Effector CD8-positive, alpha-beta T cell (primary cell): ENCODE measurements at regions not wholly inside any gene's neighbourhood (a gene's known extent, or its start where the extent isn't known, plus 50 kb on each side); places are given as distances from the start of the nearest gene placed in this dataset.
"Not testable (repeated sequence)": the region's sequence is repeated elsewhere in the genome, so short reads cannot be mapped to it uniquely, and the experiment has no call there.

Source experiments
- DNase-seq: peaks from one replicate; lab custom pipeline; 2025; lab: John Stamatoyannopoulos, UW

DNA sequence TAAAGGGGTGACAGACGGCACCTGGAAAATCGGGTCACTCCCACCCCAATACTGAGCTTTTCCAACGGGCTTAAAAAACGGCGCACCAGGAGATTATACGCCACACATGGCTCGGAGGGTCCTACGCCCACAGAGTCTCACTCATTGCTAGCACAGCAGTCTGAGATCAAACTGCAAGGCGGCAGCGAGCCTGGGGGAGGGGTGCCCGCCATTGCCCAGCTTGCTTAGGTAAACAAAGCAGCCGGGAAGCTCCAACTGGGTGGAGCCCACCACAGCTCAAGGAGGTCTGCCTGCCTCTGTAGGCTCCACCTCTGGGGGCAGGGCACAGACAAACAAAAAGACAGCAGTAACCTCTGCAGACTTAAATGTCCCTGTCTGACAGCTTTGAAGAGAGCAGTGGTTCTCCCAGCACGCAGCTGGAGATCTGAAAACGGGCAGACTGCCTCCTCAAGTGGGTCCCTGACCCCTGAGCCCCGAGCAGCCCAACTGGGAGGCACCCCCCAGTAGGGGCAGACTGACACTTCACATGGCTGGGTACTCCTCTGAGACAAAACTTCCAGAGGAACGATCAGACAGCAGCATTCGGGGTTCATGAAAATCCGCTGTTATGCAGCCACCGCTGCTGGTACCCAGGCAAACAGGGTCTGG is 162.8 kb upstream of the GJE1 start:
- not testable (repeated sequence) for DNase-seq

DNA sequence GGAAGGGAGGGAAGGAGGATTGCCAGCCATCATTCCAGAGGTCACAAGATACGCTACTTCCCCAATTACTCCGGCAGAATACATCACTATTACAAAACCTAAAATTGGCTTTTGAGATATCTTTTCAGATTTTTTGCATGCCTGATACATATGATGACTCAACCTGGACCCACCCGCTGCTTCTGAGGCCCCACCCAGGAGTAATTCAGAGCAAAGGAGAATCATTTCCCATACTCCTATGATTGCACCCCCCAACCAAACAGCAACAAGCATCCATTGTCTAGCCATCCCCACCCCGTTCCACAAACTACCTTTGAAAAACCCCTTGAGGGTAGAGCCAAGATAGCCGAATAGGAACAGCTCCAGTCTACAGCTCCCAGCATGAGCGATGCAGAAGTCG is 163.5 kb upstream of the GJE1 start:
- no peak for DNase-seq

DNA sequence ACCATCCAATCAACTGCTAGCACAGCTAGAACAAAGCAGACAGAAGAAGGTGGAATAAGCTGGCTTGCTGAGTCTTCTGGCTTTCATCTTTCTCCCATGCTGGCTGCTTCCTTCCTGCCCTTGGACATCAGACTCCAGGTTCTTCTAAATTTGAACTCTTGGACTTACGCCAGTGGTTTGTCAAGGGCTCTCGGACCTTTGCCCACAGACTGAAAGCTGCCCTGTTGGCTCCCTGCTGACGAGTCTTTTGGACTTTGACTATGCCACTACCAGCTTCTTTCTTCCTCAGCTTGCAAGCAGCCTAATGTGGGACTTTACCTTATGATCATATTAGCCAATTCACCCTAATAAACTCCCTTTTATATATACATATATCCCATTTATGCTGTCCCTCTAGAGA is 164.1 kb upstream of the GJE1 start:
- DNase-seq, result no peak

DNA sequence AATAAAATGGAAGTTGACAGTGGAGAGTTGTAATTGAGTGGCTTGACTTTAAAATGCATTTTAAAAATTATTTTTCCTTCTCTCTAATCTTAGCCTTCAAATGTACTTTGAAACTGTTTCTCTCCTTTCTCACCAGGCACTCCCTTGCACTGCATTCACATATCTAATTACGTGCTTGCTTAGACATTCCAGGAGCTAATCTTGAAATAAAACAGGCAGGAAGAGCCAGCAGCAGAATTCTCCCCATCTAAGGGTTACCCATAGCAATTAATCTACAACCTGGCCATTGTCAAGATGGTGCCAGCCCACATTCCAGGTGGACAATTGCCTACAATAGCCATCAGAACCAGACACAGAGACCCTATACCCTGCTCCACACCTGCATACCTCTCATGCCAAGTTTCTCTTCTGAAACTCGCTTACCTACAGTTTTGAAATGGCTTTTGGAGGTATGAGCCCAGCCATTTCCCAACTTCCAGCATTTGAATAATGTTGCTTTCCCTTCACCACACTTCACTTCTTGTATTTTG is 167.6 kb upstream of the GJE1 start:
- no peak for DNase-seq

DNA sequence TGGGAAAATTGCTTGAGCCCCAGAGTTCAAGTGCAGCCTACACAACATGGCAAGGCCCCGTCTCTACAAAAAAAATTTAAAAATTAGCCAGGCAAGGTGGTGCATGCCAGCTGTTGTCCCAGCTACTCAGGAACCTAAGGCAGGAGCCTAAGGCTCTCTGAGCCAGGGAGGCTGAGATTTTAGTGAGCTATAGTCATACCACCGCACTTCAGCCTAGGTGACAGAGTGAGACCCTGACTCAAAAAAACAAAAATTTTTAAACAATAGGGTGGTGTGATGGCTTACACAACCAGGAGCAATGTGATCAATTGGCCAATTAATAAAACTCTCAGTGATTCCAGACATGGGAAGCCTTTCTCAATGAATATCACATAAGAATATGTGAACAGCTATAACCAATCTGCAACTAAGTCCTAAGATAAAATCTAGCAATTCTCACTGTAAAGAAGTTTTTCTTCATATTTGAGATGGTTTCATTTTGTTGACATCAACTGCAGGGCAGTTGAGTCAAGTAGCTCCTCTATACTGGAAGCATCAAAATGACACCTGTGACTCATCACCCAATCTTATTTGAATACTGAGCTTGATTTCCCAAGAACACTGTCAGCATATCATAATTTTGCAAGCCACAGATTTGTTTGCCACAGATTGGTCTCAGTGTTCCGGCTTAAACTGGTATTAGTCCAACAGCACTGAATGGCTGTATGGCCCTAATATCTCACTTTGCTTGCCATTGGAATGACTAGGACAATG is 169.0 kb upstream of the GJE1 start:
- DNase-seq, result no peak

DNA sequence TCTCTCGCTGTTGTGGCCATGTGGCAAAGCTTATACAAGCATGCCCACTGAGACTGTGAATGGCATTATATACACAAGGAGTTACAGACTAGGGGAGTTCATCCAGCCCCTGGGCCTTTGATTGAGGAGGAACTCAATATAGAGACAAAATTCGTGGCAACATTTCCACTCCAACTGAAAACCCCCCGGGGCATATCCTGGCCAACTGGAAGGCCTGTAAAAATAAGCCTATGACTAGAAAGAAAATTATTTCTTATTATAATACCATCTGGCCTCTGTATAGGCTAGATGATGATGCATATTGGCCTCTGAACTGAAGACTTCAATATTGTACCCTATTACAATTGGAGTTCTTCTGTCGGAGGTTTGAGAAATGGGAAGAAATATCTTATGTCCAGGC is 175.5 kb upstream of the GJE1 start:
- DNase-seq, result no peak

DNA sequence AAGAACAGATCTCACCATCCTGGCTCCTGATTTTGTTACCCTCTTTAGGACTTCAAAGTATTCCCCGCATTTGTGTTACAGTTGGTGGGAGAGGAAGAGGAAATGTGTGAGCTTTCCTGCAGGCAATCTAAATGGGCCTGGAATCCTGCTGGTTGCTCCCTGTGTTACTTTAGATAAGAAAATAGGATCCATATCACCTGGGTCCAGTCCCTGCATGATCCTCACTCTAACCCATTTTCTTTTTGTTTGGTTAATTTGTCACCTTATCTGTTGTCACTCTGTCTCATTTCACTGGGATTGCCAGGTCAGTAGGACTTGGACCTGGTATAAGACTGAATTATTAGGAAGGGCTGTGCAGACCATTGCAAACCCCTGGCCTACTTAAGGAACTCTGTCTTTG is 175.9 kb upstream of the GJE1 start:
- DNase-seq, result no peak

DNA sequence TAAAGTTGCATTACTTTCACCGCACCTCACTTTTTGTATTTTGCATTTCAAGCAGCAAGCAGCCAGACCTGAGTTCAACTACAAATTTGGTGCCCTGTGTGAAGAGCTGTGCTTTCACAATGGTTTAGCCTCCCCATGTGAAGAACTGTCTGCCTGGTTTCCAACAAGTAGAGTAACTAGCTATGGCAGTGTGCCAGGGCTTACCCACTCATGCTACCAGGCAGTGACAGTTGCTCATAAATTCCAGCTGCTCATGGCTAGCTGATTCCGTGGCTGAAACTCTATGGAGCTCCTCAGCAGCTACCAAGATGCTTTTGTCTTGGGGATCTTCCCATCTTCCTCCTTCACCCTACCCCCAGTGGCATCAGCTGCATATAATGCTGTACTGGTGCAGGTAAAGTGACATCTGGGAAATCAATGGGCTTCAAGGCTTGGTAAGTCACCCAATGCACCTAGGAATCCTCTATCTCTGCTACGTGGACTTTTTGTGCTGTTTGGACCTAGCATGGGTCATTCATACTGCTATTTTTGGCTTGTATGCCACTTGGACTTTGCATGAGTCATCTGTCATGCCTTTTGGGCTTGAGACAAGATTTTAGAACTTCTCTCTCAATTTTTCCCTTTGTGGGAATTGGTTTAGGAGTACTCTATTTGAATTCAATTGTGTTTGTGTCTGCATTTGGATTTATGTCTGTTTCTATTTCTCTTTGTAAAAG is 176.5 kb upstream of the GJE1 start:
- no peak for DNase-seq

DNA sequence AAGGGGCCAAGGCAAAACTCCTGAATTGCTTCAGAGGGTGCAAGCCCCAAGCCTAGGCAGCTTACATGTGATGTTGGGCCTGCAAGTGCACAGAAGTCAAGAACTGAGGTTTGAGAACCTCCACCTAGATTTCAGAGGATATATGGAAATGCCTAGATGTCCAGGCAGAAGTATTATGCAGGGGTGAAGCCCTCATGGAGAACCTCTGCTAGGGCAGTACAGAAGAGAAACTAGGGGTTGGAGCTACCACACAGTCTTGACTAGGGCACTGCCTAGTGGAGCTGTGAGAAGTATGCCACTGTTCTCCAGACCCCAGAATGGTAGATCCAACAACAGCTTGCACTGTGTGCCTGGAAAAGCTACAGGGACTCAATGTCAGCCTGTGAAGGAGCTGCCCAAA is 179.7 kb upstream of the GJE1 start:
- DNase-seq, result no peak

DNA sequence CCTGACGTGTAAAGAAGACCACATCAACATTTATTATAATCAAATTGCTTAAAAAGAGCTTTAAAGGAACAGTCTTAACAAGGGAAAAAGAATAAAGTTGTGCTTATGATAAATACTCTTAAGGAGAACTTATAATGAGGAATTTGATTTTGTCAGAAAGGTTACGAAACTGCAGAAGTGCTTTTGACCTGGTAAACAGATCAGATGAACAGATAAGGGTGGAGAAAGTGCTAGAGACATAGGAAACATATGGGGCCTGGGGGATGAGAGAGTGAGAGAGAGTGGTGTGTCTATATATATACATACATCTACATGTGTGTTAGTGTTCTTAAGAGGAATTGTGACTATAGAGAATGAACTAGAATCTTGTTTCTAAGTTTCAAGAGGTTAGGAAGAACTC is 186.2 kb upstream of the GJE1 start:
- no peak for DNase-seq

DNA sequence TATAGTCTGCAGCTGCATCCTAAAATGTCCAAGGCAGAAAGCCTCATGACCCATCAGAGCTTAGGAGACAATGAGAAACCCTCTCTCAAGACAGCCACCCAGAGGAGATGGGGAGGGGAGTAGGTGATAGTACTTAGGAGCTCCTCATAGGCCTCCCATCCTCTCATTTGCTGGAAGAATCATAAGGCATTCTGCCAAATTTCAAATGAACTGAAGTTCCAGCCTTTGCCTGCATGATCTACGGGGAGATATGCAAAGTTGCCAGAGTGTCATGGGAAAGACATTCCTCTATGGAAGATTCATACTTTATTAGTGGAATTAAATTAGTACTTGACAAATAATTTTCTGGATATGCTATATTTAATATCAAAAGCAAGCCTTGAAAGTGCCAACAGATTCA is 194.1 kb upstream of the GJE1 start:
- DNase-seq, result no peak

DNA sequence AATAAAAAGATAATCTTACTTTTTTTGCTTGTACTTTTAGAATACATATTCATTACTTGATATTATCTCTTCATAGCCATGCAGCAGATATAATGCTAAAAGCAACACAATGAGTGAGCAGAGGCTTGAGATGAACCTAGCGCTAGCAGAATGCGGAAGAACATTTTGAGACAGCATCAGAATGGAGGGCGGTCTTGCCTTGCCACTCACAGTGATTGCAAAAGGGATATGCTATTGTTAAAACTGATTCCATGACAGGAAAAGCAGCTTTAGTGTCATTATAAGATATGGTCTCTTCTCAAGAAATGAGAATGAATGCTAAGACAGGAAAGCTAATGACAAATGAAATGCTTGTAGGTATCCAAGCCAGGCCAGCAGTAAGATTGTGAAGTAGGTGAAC is 200.0 kb upstream of the GJE1 start:
- no peak for DNase-seq

DNA sequence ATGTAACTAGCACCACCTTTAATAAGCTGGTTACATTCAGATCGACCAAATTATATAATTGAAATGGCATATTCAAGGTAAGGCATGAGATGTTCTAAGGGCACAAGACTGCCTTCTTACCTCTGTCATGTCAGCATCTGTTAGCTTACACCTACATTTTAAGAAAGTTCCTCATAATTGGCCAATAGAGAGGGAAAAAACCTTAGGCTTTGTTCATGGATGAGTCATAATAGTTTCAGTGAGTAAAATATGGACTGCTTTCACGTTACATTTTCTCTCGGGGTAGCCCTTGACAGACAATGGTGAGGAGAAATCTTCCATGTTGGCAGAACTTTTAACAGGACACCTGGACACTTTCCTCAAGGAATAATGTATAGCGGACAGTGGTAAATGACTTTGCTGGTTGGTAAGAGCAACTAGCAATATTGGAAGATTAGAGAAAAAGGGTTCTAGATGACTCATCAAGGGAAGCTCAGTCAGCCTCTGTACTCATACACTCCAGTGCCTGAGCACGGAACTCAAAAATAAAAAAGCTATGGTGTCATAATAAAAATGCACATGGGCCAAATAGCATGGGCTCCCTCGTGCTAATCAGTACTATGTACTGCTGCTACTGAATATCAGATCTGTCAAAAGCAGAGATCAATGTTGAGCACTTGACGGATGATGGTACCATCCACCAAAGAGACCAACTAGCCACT is 206.4 kb upstream of the GJE1 start:
- not testable (repeated sequence) for DNase-seq

DNA sequence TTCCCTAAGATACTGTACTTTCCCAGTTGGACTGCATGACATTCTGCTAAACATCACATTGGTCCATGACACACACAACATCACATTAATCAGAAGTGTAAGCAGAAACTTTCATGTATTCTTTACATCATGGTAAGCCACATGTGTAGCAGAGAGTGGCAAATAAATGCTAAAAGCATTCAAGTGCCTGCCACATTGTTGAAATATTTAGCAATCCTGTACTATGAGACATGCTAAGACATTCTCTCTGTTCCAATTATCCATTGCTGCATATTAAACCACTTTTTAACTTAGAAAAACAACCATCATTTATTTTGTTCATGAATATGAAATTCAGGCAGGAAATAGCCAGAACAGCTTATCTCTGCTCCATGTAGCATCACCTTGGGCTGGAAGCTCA is 207.7 kb upstream of the GJE1 start:
- no peak for DNase-seq

DNA sequence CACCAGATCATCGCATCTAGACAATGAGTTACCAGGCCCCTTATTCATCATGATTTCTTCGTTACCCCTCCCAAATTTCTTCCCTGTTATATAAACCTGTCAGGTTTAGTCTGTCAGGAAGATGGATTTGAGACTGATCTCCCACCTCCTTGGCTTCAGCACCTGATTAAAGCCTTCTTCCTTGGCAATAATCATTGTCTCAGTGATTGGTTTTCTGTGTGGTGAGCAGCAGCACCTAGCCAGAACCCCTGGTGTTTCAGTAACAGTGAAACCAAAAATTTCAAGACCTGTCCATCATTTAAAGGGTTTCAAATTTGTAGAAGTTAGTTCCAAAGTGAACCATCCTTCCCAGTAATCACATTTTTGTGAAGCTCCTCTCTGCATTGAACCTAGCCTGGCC is 209.8 kb upstream of the GJE1 start:
- no peak for DNase-seq

DNA sequence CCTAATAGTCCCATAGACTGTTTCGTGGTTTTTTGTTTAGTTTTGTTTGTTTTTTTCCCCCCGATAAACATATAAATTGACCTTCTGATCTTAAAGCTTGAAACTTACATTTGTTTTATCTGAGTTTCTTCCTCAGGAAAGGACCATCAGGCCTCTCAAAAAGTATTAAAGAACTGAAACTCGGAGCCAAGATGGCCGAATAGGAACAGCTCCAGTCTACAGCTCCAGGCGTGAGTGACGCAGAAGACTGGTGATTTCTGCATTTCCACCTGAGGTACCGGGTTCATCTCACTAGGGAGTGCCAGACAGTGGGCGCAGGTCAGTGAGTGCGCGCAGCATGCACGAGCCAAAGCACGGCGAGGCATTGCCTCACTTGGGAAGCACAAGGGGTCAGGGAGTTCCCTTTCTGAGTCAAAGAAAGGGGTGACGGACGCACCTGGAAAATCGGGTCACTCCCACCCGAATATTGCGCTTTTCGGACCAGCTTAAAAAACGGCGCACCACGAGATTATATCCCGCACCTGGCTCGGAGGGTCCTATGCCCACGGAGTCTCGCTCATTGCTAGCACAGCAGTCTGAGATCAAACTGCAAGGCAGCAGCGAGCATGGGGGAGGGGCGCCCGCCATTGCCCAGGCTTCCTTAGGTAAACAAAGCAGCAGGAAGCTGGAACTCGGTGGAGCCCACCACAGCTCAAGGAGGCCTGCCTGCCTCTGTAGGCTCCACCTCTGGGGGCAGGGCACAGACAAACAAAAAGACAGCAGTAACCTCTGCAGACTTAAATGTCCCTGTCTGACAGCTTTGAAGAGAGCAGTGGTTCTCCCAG is 215.8 kb upstream of the GJE1 start:
- not testable (repeated sequence) for DNase-seq

DNA sequence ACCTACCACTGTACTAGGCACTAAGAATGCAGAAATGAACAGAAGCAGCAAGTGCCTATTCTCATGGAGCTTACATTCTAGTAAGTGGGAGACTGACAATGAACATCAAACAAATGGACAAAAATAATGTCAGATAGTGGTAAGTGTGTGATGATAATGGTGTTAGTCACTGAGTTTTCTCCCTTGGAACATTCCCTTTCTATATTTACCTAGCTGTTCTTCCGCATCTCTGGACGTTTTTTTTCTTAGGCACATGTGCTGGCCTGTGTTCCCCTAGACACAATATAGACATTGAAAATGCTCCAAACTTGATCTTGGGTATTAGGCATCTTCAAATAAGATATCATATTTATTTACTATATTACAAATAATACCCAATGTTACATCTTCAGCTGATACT is 218.1 kb upstream of the GJE1 start:
- no peak for DNase-seq

DNA sequence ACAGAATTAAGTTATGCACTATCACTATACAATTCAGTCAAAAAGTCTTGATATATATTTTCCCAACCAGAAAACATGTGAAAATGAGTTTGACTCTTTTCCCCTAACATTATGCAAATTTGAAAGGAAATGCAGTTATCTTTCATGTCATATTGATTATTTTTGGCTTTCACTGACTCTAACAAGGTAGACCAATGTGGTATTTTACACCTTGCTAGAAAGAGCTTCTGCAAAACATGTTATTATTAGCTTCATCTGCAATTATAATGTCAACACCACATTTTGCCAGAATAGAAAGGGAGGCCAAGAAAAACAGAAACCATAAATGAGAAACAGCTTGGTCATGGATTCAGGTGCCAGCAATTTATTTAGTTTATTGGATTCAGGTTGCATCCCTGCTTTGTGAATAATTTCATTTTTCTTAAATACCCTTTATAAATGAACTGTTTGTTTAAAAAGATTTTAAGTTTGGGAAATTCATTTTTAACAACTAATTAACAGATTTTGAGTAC is 226.1 kb upstream of the GJE1 start:
- no peak for DNase-seq

DNA sequence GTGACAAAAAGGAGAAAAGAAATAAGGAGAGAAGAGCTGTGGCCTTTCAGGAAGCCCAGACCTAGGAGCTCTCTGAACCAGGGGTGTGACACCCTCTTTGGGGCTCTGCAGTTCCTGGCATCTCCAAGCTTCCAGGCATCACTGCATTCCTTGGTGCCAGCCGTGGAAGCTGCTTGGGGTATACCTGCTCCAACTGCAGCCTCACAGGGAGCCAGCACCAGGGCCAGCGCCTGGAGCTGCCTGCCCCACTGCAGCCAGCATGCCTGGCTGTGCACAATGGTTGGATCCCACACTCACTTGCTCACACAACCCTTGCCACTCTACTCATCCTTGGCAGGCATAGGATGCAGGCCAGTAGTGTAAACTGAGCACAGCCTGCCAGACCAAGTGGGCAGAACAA is 242.1 kb upstream of the GJE1 start:
- no peak for DNase-seq

DNA sequence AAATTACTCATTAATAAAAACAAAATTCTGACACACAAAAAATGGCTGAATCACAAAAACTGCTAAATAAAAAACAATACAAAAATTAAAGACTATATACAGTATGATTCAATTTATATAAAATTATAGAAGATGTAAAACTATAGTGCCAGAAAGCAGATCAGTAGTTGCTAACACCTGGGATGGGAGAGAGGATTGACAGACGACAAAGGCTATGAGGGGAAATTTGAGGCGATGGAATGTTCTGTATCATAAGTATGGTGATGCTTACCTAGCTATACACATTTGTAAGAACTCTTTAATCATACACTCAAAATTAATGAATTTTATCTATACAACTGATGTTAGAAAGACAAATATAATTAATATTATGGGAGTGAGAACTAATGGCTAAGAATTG is 247.9 kb upstream of the GJE1 start:
- no peak for DNase-seq

DNA sequence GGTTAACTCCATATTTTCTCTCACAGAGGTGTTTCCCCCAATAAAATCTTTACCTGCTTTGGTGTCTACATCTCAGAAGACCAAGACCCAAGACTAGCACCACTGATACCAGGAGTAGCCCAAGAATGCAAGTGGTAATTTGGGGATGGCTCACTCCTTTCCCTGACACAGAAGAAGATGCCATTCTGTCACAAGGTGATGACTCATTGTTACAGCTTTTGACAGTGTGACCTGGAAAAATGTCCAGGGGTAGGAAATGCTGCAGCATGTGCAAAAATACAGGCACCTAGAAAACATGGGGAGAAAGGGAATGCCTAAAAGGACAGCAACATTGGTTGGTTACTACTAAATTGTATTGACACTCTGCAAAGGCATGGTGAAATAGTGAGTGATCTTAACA is 254.0 kb upstream of the GJE1 start:
- no peak for DNase-seq
